Dermis microvascular lymphatic vessel endothelial cell (primary cell): ENCODE measurements at regions not wholly inside any gene's neighbourhood (a gene's known extent, or its start where the extent isn't known, plus 50 kb on each side); places are given as distances from the start of the nearest gene placed in this dataset.
"Not testable (repeated sequence)": the region's sequence is repeated elsewhere in the genome, so short reads cannot be mapped to it uniquely, and the experiment has no call there.

Experiments
- DNase-seq, 2 donors: peaks; one replicate each; pipeline versions ENCODE4 v3.0.0 to v3.0.0-alpha.2; 2010; ENCODE audit warnings: low read depth in 2 of 2

- no peak for DNase-seq
Measured at GRCh38 chrX:98028691-98029090, 1145.0 kb downstream of the RPA4 start.

DNA sequence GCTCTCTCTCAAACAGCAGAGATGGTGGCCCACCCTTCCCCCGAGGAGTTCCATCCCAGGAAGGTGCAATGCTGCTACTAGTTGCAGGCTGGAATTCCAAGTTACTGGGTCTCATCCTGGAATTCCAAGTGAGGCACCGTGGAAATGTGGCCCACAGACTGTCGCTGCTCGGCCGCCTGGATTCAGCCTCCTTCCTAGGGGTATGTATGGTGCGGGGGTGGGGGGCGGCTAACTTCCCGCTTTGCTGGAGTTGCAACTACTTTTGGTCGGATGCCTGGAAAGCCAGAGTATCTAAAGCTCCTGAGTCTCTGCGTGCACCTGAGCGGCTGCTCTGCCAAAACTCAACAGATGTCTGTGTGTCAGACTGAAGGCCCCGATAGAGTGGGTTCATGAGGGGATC lies 1146.2 kb downstream of the RPA4 start:
- no peak for DNase-seq

- DNase-seq, result no peak
Measured at GRCh38 chrX:98057176-98057575, 1173.5 kb downstream of the RPA4 start.

DNA sequence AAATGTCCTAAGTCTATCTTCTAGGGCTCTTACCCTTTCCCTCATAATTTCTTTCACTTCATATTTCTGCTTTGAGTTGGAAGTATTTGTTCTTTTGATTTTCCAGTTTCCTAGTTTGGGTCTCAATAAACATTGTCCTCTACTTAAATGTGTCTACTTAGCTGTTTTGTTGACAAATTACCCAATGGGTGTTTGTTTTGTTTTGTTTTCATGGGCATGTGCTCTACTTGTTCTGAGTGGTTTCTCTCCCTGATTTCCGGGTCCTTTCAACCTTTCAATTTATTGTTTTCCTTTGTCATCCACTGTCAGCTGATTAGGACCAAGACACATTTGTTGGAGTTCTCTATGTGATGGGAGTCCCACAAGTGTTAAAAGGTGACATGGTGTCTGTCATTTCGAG lies 1181.4 kb downstream of the RPA4 start:
- no peak for DNase-seq

DNA sequence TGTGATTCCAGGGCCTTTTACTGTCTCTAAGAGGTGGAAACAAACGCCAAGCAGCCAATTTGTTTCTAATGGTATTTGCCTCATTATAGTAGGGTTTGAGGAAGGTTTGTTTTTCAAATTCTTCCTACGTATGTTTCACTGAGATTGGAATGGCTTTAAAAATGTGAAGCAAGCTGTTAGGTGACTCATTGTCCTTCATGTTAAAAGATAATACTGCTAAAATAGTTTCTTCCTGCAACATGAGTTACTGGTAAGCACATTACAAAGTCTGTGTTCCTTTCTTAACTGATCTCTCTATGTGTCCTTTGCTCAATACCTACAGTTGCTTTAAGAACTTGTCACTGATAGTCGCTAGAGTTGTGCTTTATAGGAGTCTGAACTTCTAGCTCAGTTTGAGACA lies 1183.9 kb downstream of the RPA4 start:
- no peak for DNase-seq

DNA sequence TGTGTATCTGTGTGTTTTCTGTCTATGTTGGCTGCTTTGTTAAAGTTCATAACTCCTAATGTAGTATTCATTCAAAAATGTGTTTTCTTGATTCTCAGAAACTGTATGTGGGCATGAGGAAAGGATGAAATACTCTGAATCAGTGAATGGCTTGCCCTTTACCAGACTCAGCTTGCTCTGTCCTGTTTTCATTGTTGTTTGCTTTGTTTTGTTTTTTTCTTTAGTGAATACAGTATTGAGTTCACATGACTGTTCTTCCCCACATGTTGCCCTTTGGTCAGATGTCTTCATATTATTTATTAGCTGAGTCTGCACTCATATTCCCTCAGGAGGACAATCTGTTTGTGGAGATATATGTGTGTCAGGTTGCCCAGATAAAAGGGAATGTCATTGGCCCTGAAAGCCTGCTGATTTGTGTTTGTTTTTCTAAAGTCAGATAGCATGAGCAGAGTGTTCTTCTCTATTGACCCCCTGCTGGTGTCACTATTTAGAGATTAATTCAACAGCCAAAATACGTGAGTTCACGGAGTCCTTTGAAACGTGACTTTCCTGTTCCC lies 1184.4 kb downstream of the RPA4 start:
- DNase-seq, result no peak

DNA sequence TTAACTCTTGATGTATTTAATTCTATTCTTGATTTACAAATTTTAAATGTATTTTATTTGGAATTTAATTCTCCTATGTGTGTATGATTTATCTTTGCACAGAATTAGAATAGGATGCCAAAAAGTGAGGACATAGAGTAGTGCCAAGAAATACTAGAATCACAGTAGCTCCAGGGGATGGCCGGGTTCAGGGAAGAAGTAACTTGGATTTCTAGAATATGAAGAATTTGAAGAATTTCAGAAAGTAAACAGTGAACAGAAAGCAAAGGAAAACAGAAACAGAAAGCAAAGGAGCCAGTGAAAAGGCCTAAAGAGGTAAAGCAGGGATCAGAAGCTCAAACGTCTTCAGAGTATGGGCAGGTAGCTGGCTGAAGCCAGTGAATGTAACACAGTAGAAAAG lies 1187.6 kb downstream of the RPA4 start:
- no peak for DNase-seq

DNA sequence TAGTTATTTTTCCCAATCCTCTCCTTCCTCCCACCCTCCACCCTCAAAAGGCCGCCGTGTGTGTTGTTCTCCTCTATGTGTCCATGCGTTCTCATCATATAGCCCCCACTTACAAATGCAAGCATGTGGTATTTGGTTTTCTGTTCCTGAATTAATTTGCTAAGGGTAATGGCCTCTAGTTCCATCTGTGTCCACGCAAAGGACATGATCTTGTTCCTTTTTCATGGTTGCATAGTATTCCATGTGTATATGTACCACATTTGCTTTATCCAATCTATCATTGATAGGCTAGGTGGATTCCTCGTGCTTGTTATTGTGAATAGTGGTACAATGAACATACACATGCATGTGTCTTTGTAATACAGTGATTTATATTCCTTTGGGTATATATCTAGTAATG lies 1193.7 kb downstream of the RPA4 start:
- no peak for DNase-seq

- no peak for DNase-seq
Measured at GRCh38 chrX:98111684-98112083, 1228.0 kb downstream of the RPA4 start.

GRCh38 chrX:98114021-98114420 lies 1230.3 kb downstream of the RPA4 start:
- DNase-seq, result no peak

GRCh38 chrX:98141466-98141865 lies 1257.8 kb downstream of the RPA4 start:
- DNase-seq, result no peak

DNA sequence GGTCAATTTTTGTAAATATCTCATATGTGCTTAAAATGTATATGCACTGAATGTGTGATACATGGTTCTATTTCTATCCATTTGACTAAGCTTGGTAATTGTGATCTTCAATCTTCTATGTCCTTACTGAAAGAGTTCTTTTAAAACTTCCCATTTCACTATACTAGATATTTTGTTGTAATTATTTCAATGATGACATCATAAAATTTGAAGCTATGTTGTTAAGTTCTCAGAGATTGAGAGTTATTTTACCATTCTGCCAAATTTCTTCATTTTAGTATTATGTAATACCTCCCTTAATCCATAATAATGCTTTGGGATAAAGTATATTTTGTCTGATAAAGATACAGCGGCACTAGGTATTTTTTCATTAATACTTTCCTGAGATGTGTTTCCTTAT lies 1307.3 kb downstream of the RPA4 start:
- no peak for DNase-seq

DNA sequence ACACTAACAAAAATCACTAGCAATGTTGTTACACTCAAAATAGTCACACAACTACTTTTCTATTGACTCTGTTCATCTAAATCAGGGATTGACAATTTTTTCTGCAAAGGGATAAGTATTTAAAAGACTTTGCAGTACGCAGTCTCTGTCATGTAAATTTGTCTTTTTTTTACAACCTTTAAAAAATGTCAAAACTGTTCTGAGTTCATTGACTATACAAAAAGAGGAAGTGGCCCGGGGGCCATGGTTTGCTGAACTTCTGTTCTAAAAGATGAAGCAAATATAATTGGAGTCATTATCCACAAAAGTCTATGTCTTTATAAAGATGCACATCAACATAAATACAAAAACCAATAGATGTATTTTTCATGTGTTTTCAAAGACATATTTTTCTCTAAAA lies 1310.3 kb downstream of the RPA4 start:
- DNase-seq, result no peak

DNA sequence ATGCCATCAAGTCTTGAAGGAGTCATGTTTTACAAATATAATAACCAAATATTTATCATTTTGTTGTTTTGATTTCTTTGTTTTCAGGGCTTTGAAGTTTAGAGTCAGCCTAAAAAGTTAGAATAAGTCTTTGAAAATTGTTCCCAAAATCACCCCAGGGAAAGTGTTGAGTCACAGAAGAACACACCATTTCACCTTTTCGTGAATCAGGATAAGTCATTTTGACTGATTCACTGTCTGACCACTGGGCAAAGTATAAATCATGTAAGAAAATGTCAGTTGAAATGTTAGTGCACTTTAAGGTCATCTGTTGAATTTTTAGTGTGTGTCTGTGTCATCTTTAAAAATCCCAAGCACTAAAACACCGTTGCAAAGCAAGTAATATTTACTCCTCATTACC lies 1320.1 kb downstream of the RPA4 start:
- DNase-seq, result no peak

DNA sequence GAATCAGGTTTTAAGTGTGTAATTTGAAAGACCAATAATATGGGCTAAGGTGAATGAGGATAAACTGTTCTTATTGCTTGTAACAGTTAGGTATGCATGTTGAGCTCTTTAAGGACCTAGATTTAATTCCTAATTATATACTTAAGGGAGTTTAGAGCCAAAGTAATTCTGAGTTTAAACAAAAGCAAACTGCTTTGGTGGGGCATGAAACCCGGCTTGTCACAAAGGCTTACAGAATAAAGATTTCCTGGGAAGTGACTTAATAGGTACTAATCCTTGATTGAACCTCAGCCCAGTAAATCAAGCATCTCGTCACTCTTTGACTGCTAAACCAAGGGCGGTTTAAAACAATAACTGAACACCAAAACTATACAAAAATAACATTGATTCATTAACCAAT lies 1324.2 kb downstream of the RPA4 start:
- DNase-seq, result no peak

- no peak for DNase-seq
Measured at GRCh38 chrX:98231003-98231402, 1347.3 kb downstream of the RPA4 start.

- DNase-seq, result not testable (repeated sequence)
Measured at GRCh38 chrX:98240061-98240460, 1356.4 kb downstream of the RPA4 start.

- no peak for DNase-seq
Measured at GRCh38 chrX:98263135-98263534, 1379.4 kb downstream of the RPA4 start.

DNA sequence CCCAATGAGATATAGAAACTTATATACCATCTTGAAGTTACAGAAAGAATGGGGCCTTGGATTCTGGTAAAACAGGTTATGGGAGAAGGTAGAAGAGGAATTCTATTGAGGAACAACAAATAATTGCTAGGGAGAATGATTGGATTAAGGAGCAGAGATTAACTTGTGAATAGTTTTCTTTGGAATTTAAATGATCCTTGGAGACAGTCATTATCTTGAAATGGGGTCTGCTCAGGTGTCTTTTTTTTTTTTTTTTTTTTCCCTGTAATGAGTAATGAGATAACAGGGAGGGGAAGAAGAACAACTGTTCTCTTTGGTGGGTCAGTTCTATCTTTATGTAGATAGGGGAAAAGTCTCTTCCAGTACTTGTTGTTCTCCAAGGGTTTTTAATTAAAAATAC lies 1406.0 kb downstream of the RPA4 start:
- DNase-seq, result no peak

DNA sequence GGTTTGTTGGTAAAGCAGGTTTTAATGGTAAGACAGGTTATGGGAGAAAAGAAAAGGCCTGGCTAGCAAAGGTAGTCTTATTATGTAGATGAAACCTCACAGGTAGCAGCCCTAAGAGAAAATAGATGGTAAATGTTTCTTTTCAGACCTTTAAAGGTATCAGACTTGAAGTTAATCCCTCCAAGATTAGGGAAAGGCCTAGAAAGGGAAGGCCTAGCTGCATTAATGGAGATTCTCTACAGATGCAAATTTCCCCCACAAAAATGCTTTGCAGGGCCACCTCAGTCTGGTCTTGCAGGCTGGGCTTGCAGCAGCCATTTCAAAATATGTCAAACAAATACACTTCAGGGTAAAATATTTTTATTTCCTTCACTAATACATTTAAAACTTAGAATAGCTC lies 1410.6 kb downstream of the RPA4 start:
- no peak for DNase-seq

DNA sequence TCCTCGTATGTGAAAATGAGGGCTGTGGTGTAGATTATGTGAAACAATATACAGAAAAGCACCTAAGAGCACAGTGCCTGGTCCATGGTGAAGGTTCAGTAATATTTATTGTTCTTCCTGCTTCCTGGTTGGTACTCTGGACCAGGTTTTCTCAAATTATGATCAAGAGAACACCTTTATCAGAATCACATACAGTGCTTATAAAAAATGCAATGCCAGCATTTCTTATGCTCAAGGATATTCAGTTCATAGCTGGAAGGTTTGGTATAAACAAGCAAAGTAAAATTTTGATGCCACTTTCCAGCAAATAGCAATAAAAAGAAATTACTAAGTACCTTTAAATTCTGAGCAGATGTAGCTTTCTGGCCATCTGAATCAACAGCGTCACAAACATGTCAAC lies 1412.4 kb downstream of the RPA4 start:
- no peak for DNase-seq

DNA sequence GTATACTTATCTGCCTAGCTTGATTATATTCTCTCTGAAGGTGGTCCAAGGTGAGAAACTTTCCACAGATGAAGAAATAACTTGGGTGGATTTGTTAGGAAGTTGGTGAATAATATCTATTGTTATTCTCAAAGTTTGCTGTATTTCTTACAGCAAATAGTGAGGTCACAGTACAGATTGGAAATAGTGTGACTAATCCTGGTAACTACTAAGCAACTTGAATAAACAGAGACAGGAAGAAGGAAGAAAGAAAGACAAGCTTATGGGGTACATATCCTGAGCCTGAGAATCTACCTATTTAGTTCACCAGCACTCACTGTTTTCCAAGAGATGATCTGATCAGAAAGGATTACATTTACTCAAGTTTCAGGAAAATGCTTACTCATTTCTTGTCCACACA lies 1416.1 kb downstream of the RPA4 start:
- no peak for DNase-seq

GRCh38 chrX:98300536-98300935 lies 1416.8 kb downstream of the RPA4 start:
- not testable (repeated sequence) for DNase-seq

GRCh38 chrX:98331407-98331806 lies 1447.7 kb downstream of the RPA4 start:
- no peak for DNase-seq
